CD14-positive monocyte (primary cell): ENCODE measurements at regions not wholly inside any gene's neighbourhood (a gene's known extent, or its start where the extent isn't known, plus 50 kb on each side); places are given as distances from the start of the nearest gene placed in this dataset.

ENCODE experiments used
- DNase-seq, 3 donors: peaks; one replicate each; pipeline ENCODE4 v3.0.0-alpha.2; 2011 to 2022
- H2AFZ ChIP-seq: 2 replicates; pipeline ENCODE4 v1.6.0; 2012; ENCODE audit warnings: mild to moderate bottlenecking, low read depth, low read length, inconsistent platforms; ENCODE audit not compliant: insufficient read depth, poor library complexity, severe bottlenecking
- H3K27ac ChIP-seq, 2 donors: 1 replicate in 1 of 2; 2 replicates in 1 of 2; pipeline ENCODE4 v1.5.1; 2012 to 2013; ENCODE audit warnings: low read length in 2 of 2, control low read depth in 1 of 2, inconsistent platforms in 1 of 2, low read depth in 1 of 2, mild to moderate bottlenecking in 1 of 2
- H3K27me3 ChIP-seq, 2 donors: one replicate each; pipeline versions ENCODE4 v1.6.0 to v1.6.1; 2011 to 2013; ENCODE audit warnings: low read length in 2 of 2; ENCODE audit not compliant: control insufficient read depth in 2 of 2, insufficient read depth in 2 of 2
- H3K36me3 ChIP-seq, 2 donors: replicated peaks in 1 of 2; 1 replicate in 1 of 2; 2 replicates in 1 of 2; pipeline versions ENCODE4 v1.5.1 to v1.6.1; 2012 to 2013; ENCODE audit warnings: low read length in 2 of 2, control low read depth in 1 of 2, inconsistent platforms in 1 of 2, mild to moderate bottlenecking in 1 of 2; ENCODE audit not compliant: insufficient read depth in 2 of 2, control insufficient read depth in 1 of 2
- H3K4me1 ChIP-seq, 2 donors: 1 replicate in 1 of 2; 2 replicates in 1 of 2; pipeline versions ENCODE4 v1.5.1 to v1.6.1; 2012 to 2013; ENCODE audit warnings: low read length in 2 of 2, control low read depth in 1 of 2, inconsistent platforms in 1 of 2, mild to moderate bottlenecking in 1 of 2, moderate library complexity in 1 of 2; ENCODE audit not compliant: insufficient read depth in 2 of 2, control insufficient read depth in 1 of 2
- H3K4me2 ChIP-seq: replicated peaks from 2 replicates; pipeline ENCODE3; 2012; ENCODE audit warnings: low read length, moderate library complexity, mild to moderate bottlenecking; ENCODE audit not compliant: poor library complexity, severe bottlenecking; ENCODE audit errors: extremely low read depth
- H3K4me3 ChIP-seq, 3 experiments: fragments of 200-600 bp in 1 of 3; sonication (generic) in 1 of 3; replicated peaks in 1 of 3; 1 replicate in 2 of 3; 2 replicates in 1 of 3; pipeline ENCODE4 v1.5.1; 2011 to 2013; ENCODE audit warnings: low read length in 3 of 3, mild to moderate bottlenecking in 3 of 3, control low read depth in 2 of 3, low read depth in 2 of 3, inconsistent platforms in 1 of 3, moderate library complexity in 1 of 3
- H3K79me2 ChIP-seq: 2 replicates; pipeline ENCODE4 v1.6.0; 2012; ENCODE audit warnings: mild to moderate bottlenecking, control low read depth, inconsistent platforms, low read length, moderate library complexity; ENCODE audit not compliant: insufficient read depth
- H3K9ac ChIP-seq: 2 replicates; pipeline ENCODE4 v1.6.0; 2017; ENCODE audit warnings: low read length, mild to moderate bottlenecking; ENCODE audit not compliant: insufficient read depth, poor library complexity, severe bottlenecking
- H3K9me3 ChIP-seq, 2 donors: replicated peaks in 1 of 2; 1 replicate in 1 of 2; 2 replicates in 1 of 2; pipeline versions ENCODE4 v1.5.1 to v1.6.1; 2012 to 2013; ENCODE audit warnings: low read length in 2 of 2, control low read depth in 1 of 2; ENCODE audit not compliant: control insufficient read depth in 1 of 2, insufficient read depth in 1 of 2
- H4K20me1 ChIP-seq: 2 replicates; pipeline ENCODE4 v1.6.0; 2012; ENCODE audit warnings: mild to moderate bottlenecking, low read length, control low read depth, moderate library complexity; ENCODE audit not compliant: insufficient read depth
- H3K27ac Mint-ChIP-seq, 7 donors: one replicate each; pipeline ENCODE4 v1.8.0; 2020; ENCODE audit warnings: mild to moderate bottlenecking in 7 of 7, mixed read lengths in 7 of 7, moderate library complexity in 6 of 7, inconsistent platforms in 2 of 7
- H3K27me3 Mint-ChIP-seq, 3 donors: one replicate each; pipeline ENCODE4 v1.8.0; 2021 to 2022; ENCODE audit warnings: low read depth in 3 of 3, mild to moderate bottlenecking in 3 of 3, mixed read lengths in 3 of 3, moderate library complexity in 3 of 3, inconsistent platforms in 1 of 3
- H3K36me3 Mint-ChIP-seq, 2 donors: one replicate each; pipeline ENCODE4 v1.8.0; 2020; ENCODE audit warnings: mixed read lengths in 2 of 2, inconsistent platforms in 1 of 2, mild to moderate bottlenecking in 1 of 2
- H3K4me1 Mint-ChIP-seq: one replicate; pipeline ENCODE4 v1.8.0; 2020; ENCODE audit warnings: mild to moderate bottlenecking, mixed read lengths
- H3K4me3 Mint-ChIP-seq, 2 donors: one replicate each; pipeline ENCODE4 v1.8.0; 2020; ENCODE audit warnings: mild to moderate bottlenecking in 2 of 2, mixed read lengths in 2 of 2, moderate library complexity in 1 of 2
- H3K9me3 Mint-ChIP-seq, 7 donors: one replicate each; pipeline ENCODE4 v1.8.0; 2020 to 2022; ENCODE audit warnings: mixed read lengths in 7 of 7, mild to moderate bottlenecking in 6 of 7, moderate library complexity in 6 of 7, inconsistent platforms in 2 of 7
- CTCF ChIP-seq: fragments of 200-600 bp; IDR thresholded peaks from one replicate; pipeline ENCODE4 v1.8.0; 2022; ENCODE audit warnings: antibody characterized with exemption, mild to moderate bottlenecking
- WGBS: methylation state at CpG from one replicate; pipeline ENCODE4 v1.1.5; 2013; ENCODE audit warnings: missing lambda C conversion rate; ENCODE audit not compliant: insufficient coverage; 5-methylcytosine and 5-hydroxymethylcytosine counted together
- intact Hi-C, 2 donors: fragments of 100-400 bp; cut with micrococcal nuclease; formaldehyde crosslinking; loops; one replicate each; pipeline versions ENCODE4 v1.15.0 to v1.15.1; 2023

DNA sequence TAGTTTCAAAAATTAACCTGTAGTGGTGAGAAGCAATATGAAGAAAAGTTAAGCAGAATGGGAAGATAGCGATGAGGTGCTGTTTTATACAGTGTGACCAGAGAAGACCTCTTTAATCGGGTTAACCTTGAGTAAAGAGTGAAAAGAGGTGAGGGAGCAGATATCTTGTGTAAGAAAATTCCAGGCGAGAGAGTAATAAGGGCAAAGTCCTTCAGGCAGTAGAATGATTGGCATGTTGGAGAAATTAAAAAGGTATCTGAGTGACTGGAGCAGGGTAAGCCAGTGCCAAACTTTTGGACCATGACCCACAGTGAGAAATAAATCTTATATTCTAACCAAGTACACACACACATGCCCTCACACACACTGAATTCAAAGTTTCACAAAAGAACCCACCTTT lies 374.7 kb upstream of the LARGE1 start:
- Histone ChIP-seq H3K9me3 (peaks cover 3 to 8% of the 10 kb centered on the region in 2 donors), H3K4me3 (no peak overlapping the region), H2AFZ (no peak overlapping the region), H3K4me2 (no peak overlapping the region), H3K27ac (no peak overlapping the region), H3K79me2 (no peaks in the 10 kb centered on the region), H3K27me3 (no peaks in the 10 kb centered on the region), H3K36me3 (no peaks in the 10 kb centered on the region), H3K9ac (no peak overlapping the region), H3K4me1 (no peaks in the 10 kb centered on the region), H4K20me1 (no peaks in the 10 kb centered on the region)
- TF ChIP-seq CTCF = no peak
- Mint-ChIP-seq H3K27me3 (peaks cover 0 to 3% (median 0%) of the 10 kb centered on the region in 3 donors), H3K27ac (no peak overlapping the region), H3K4me3 (no peak overlapping the region), H3K9me3 (peaks cover 0 to 6% (median 2%) of the 10 kb centered on the region in 7 donors), H3K4me1 (no peaks in the 10 kb centered on the region), H3K36me3 (no peaks in the 10 kb centered on the region)
- intact Hi-C loops = no loop called here
- WGBS = 94% methylated on average over 3 of the region's 3 CpGs
- no peak for DNase-seq

DNA sequence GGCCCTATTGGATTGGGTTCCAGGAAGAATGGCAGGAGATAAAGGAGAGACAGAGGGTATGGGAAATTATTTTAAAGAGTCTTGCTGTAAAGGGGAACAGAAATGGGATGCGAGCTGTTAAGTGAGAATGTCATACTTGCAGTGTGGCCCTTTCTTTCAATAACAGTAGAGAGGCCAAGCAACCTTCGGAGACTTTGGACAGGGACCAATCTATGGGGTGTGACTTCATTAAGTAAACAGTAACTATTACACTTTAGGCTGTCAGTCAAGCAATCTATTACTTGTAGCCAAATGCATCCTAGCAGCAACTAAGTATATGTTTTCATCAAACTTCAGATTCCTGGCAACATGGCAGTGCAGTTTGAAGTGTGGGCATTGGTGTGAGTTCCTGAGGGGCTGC lies 376.2 kb upstream of the LARGE1 start:
- Histone ChIP-seq H3K9me3 (peaks cover 3 to 9% of the 10 kb centered on the region in 2 donors), H4K20me1 (no peaks in the 10 kb centered on the region), H3K27ac (no peak overlapping the region), H3K79me2 (no peaks in the 10 kb centered on the region), H3K27me3 (no peaks in the 10 kb centered on the region), H3K9ac (no peak overlapping the region), H3K36me3 (no peaks in the 10 kb centered on the region), H3K4me1 (no peaks in the 10 kb centered on the region), H3K4me3 (no peak overlapping the region), H2AFZ (no peak overlapping the region), H3K4me2 (no peak overlapping the region)
- intact Hi-C loops = no loop called here
- H3K4me1 Mint-ChIP-seq = no peaks in the 10 kb centered on the region
- no peaks in the 10 kb centered on the region for H3K36me3 Mint-ChIP-seq
- no peak for TF ChIP-seq CTCF
- peaks cover 0 to 11% (median 3%) of the 10 kb centered on the region in 7 donors for H3K9me3 Mint-ChIP-seq
- peaks cover 0 to 3% (median 0%) of the 10 kb centered on the region in 3 donors for H3K27me3 Mint-ChIP-seq
- 100% methylated on average over 1 of the region's 2 CpGs for WGBS
- no peak overlapping the region for H3K4me3 Mint-ChIP-seq
- H3K27ac Mint-ChIP-seq = no peak overlapping the region
- DNase-seq = no peak
